Parathyroid adenoma (tissue), 2 donors: ENCODE measurements at regions not wholly inside any gene's neighbourhood (a gene's known extent, or its start where the extent isn't known, plus 50 kb on each side); places are given as distances from the start of the nearest gene placed in this dataset.
"Not testable (repeated sequence)": the region's sequence is repeated elsewhere in the genome, so short reads cannot be mapped to it uniquely, and the experiment has no call there.

ENCODE experiments used
- H2AFZ ChIP-seq: fragments of 300-600 bp; sonication (generic); one replicate; pipeline ENCODE4 v1.7.0; 2017; ENCODE audit warnings: antibody characterized with exemption, mild to moderate bottlenecking
- H3K27ac ChIP-seq: fragments of 300-600 bp; sonication (generic); one replicate; pipeline ENCODE4 v1.7.0; 2017
- H3K27me3 ChIP-seq: fragments of 300-600 bp; sonication (generic); one replicate; pipeline ENCODE4 v1.7.0; 2017; ENCODE audit warnings: low read length; ENCODE audit not compliant: control insufficient read depth, insufficient read depth
- H3K36me3 ChIP-seq: fragments of 300-600 bp; sonication (generic); one replicate; pipeline ENCODE4 v1.7.0; 2017; ENCODE audit warnings: low read length; ENCODE audit not compliant: control insufficient read depth, insufficient read depth
- H3K4me1 ChIP-seq: fragments of 300-600 bp; sonication (generic); one replicate; pipeline ENCODE4 v1.7.0; 2017; ENCODE audit warnings: control low read depth
- H3K4me2 ChIP-seq: fragments of 300-600 bp; sonication (generic); one replicate; pipeline ENCODE4 v1.7.0; 2017; ENCODE audit warnings: low read length
- H3K4me3 ChIP-seq: fragments of 300-600 bp; sonication (generic); one replicate; pipeline ENCODE4 v1.7.0; 2017; ENCODE audit warnings: low read depth, low read length
- H3K79me2 ChIP-seq: fragments of 300-600 bp; sonication (generic); one replicate; pipeline ENCODE4 v1.7.0; 2017; ENCODE audit warnings: control low read depth
- H3K9ac ChIP-seq: fragments of 300-600 bp; sonication (generic); one replicate; pipeline ENCODE4 v1.7.0; 2017; ENCODE audit warnings: mild to moderate bottlenecking
- H3K9me3 ChIP-seq: fragments of 300-600 bp; sonication (generic); one replicate; pipeline ENCODE4 v1.7.0; 2017; ENCODE audit warnings: low read length; ENCODE audit not compliant: control insufficient read depth
- CTCF ChIP-seq: fragments of 300-600 bp; sonication (generic); IDR thresholded peaks from one replicate; pipeline ENCODE4 v1.7.0; 2017; ENCODE audit warnings: antibody characterized with exemption, mild to moderate bottlenecking
- donor health status: primary hyperparathyroidism.

- Histone ChIP-seq H3K4me3 (no peak overlapping the region), H3K36me3 (no peaks in the 10 kb centered on the region), H3K79me2 (no peaks in the 10 kb centered on the region), H3K4me1 (no peaks in the 10 kb centered on the region), H3K9ac (no peak overlapping the region), H2AFZ (no peak overlapping the region), H3K27ac (no peak overlapping the region), H3K27me3 (no peaks in the 10 kb centered on the region), H3K9me3 (no peaks in the 10 kb centered on the region), H3K4me2 (no peak overlapping the region)
- no peak for TF ChIP-seq CTCF
Observed at GRCh38 chr12:112710414-112710813, 81.1 kb upstream of the RPH3A start.

DNA sequence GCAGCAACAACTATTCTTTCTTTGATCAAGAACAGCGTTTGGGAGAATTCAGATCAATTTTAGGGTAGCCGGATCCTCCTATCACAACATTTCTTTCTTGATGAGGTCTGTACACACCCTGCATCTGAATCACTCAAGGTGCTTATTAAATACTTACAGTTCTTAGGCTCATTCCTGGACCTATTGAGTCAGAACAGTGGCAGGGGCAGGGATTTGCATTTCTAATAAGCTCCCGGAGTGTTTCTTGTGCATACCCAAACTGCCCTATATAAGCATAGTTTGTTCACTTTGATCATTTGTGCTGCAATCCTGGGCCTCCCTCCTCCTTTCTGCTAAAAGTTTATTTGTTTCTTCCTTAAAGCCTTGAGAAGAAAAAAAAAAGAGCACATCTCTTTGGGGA, 80.5 kb upstream of the RPH3A start:
- Histone ChIP-seq H3K9me3 (no peaks in the 10 kb centered on the region), H2AFZ (no peak overlapping the region), H3K79me2 (no peaks in the 10 kb centered on the region), H3K36me3 (no peaks in the 10 kb centered on the region), H3K27ac (no peak overlapping the region), H3K4me2 (no peak overlapping the region), H3K4me3 (no peak overlapping the region), H3K27me3 (no peaks in the 10 kb centered on the region), H3K4me1 (no peaks in the 10 kb centered on the region), H3K9ac (no peak overlapping the region)
- no peak for TF ChIP-seq CTCF

- Histone ChIP-seq H3K79me2 (no peaks in the 10 kb centered on the region), H3K4me1 (no peaks in the 10 kb centered on the region), H3K36me3 (no peaks in the 10 kb centered on the region), H3K27ac (no peak overlapping the region), H3K9me3 (no peaks in the 10 kb centered on the region), H3K9ac (no peak overlapping the region), H3K4me2 (no peak overlapping the region), H3K27me3 (no peaks in the 10 kb centered on the region), H2AFZ (no peak overlapping the region), H3K4me3 (no peak overlapping the region)
- no peak for TF ChIP-seq CTCF
Observed at GRCh38 chr12:112711507-112711906, 80.0 kb upstream of the RPH3A start.

- not testable (repeated sequence) for H3K27me3 ChIP-seq, H3K4me1 ChIP-seq, H3K36me3 ChIP-seq, H3K27ac ChIP-seq, H3K79me2 ChIP-seq, H3K4me3 ChIP-seq, H3K4me2 ChIP-seq, H3K9ac ChIP-seq, H3K9me3 ChIP-seq, H2AFZ ChIP-seq
Observed at GRCh38 chr12:112712751-112713150, 78.8 kb upstream of the RPH3A start.

DNA sequence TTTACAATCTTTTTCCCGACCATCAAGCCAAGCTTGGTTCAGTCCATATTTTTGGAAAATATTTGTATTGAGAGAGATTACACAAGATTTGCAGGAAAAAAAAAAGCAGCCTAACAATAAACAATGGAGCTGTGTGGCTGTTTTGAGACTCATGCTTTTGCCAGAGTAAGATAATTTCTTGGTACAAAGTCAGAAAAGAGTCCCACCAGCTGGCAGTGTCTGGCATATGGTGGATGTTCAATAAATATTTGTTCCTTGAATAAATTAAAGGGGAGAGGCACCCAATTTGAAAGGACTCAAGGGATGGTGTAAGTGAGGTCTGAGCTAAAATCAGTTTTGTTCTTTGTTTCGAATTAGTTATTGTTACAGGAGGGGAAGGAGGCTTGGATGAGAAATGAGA, 78.1 kb upstream of the RPH3A start:
- Histone ChIP-seq H3K9me3 (no peaks in the 10 kb centered on the region), H3K9ac (no peak overlapping the region), H3K27ac (no peak overlapping the region), H3K27me3 (no peaks in the 10 kb centered on the region), H3K4me1 (no peaks in the 10 kb centered on the region), H3K4me2 (no peak overlapping the region), H3K79me2 (no peaks in the 10 kb centered on the region), H3K4me3 (no peak overlapping the region), H3K36me3 (no peaks in the 10 kb centered on the region), H2AFZ (no peak overlapping the region)
- TF ChIP-seq CTCF, result no peak
